GM13977 (cell line): ENCODE measurements at regions not wholly inside any gene's neighbourhood (a gene's known extent, or its start where the extent isn't known, plus 50 kb on each side); places are given as distances from the start of the nearest gene placed in this dataset.
"Not testable (repeated sequence)": the region's sequence is repeated elsewhere in the genome, so short reads cannot be mapped to it uniquely, and the experiment has no call there.

Experiments
- DNase-seq: peaks from one replicate; pipeline ENCODE4 v3.0.0; 2012; ENCODE audit warnings: low spot score
- in situ Hi-C: fragments of 300-500 bp; cut with MboI; formaldehyde crosslinking; loops from one replicate; pipeline ENCODE4 v1.12.0; 2022; ENCODE audit warnings: low sequenced_read_pairs, low pct_unique_long_range_greater_than_20kb, mixed read lengths, inconsistent platforms; ENCODE audit not compliant: unreplicated experiment
- TF ChIP-seq, protein P1 (sequence below): IDR thresholded peaks from 2 replicates; pipeline ENCODE4 v1.5.1; 2012; ENCODE audit warnings: mild to moderate bottlenecking, control low read depth; ENCODE audit not compliant: insufficient read depth; ENCODE audit errors: extremely low read depth, missing control alignments

DNA sequence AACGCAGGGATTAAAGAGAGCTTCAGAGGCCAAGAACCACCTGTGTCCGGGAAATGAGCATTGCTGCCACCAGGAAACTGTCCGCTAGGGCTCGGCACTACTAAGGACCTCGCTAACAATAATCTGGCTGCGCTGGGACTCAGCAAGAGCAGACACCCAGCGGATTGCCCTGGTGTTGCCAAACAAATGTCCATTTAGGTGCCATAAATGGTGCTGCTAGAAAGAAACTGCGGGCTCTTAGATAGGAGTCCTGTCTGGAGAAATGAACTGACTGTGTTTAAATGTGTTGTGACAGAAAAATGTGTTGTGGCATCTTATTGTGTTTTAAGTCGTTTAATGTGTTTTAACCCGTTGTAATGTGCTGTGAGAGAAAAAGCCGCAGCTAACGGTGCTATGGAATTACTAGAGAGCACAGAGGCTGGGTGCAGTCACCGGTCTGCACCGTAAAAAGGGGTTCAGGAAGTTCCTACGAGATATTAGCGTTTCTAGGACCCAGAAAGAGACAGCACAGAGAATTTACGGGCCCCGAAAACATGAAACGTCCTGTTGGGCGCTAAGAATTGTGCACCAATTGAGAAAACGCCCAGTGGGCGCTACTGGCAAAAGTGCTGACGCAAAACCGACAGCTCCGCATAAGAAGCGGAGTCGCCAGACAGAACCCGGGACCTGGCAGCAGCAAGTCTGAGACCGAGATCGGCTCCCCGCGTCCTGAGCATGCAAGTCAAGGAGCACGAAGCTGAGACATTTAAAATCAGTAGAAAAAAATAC lies 90.6 kb downstream of the ANXA2R start:
- in situ Hi-C loops, result no loop called here
- TF ChIP-seq, protein P1, sequence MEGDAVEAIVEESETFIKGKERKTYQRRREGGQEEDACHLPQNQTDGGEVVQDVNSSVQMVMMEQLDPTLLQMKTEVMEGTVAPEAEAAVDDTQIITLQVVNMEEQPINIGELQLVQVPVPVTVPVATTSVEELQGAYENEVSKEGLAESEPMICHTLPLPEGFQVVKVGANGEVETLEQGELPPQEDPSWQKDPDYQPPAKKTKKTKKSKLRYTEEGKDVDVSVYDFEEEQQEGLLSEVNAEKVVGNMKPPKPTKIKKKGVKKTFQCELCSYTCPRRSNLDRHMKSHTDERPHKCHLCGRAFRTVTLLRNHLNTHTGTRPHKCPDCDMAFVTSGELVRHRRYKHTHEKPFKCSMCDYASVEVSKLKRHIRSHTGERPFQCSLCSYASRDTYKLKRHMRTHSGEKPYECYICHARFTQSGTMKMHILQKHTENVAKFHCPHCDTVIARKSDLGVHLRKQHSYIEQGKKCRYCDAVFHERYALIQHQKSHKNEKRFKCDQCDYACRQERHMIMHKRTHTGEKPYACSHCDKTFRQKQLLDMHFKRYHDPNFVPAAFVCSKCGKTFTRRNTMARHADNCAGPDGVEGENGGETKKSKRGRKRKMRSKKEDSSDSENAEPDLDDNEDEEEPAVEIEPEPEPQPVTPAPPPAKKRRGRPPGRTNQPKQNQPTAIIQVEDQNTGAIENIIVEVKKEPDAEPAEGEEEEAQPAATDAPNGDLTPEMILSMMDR, result peak; percentile 24
- DNase-seq, result peak; percentile 77

- in situ Hi-C loops, result no loop called here
- TF ChIP-seq, protein P1, result no peak
- no peak for DNase-seq
Observed at GRCh38 chr5:42948961-42949347, 91.2 kb downstream of the ANXA2R start.

- DNase-seq, result no peak
- in situ Hi-C loops, result no loop called here
Observed at GRCh38 chr5:42944989-42945388, 95.1 kb downstream of the ANXA2R start.

GRCh38 chr5:42943931-42944631 lies 96.0 kb downstream of the ANXA2R start:
- no peak for DNase-seq
- TF ChIP-seq, protein P1, result no peak
- in situ Hi-C loops, result no loop called here

More at GRCh38 chr5:42944989-42945388, 95.1 kb downstream of the ANXA2R start:
- TF ChIP-seq, protein P1, result no peak

DNA sequence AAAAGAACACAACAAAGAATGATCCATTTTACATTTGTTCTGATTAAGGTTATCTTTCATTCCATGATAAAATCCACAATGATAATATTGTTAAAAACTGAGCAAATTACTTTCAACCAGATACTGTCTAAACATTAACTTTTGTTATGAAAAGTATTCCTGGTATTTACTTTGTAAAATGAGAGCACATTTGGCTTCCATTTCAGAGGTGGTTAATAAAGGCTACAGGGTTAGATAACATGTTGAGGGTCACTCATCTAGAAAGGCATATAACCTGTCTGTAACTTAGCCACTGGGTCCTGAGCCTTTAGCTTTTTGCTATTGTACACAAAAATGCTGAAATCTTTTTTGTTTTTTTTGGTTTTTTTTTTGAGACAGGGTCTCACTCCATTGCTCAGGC lies 99.3 kb downstream of the ANXA2R start:
- TF ChIP-seq, protein P1, result no peak
- in situ Hi-C loops, result no loop called here
- no peak for DNase-seq

GRCh38 chr5:42932011-42932410 lies 108.1 kb downstream of the ANXA2R start:
- DNase-seq, in situ Hi-C loops: not testable (repeated sequence)

- DNase-seq, in situ Hi-C loops: not testable (repeated sequence)
Observed at GRCh38 chr5:42931451-42931850, 108.7 kb downstream of the ANXA2R start.
